ENCODE measurements at regions not wholly inside any gene's neighbourhood (a gene's known extent, or its start where the extent isn't known, plus 50 kb on each side); places are given as distances from the start of the nearest gene placed in this dataset.

DNA sequence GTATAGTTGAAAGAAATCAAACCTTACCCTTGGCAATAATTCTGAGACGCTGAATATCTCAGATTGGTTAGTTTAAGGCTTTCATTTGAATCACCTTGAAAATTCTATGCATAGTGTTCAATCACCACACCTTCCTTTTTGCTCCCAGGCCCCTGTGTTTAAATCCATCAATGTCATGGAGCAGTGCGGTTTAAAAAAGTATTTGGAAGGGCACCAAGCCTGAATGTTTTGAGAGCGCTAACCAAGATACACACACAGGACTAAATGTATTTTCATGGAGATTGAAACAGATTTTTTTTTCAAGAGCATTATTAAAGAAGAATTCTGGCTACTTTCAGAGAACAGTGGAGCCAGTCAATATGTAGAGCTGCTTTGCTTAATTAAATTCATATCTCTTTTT, 195.7 kb downstream of the CENPW start (continued):
- TF ChIP-seq ZBTB40 (IDR thresholded peaks at IDR 0.05; ENCODE audit: borderline replicate concordance), result no peak
- no peak for TF ChIP-seq HDAC2 (IDR thresholded peaks at IDR 0.05)
- TF ChIP-seq DPF2 (IDR thresholded peaks at IDR 0.05), result no peak
- TF ChIP-seq YBX1 (IDR thresholded peaks at IDR 0.05), result no peak
- TF ChIP-seq USF2 (IDR thresholded peaks at IDR 0.05; ENCODE audit: borderline replicate concordance, low read depth, low read length), result no peak
- TF ChIP-seq IRF3 (IDR thresholded peaks at IDR 0.05), result no peak
- TF ChIP-seq ATF3 (IDR thresholded peaks at IDR 0.05; ENCODE audit: borderline replicate concordance, extremely low read depth, low read depth, low read length), result no peak
- TF ChIP-seq MXI1 (IDR thresholded peaks at IDR 0.05; ENCODE audit: low read depth, low read length), result no peak
- TF ChIP-seq RCOR1 (conservative IDR thresholded peaks at IDR 0.05; ENCODE audit: low read depth, low read length), result no peak

Measured in GM12878 (cell line).